HEK293 (cell line): ENCODE measurements at regions not wholly inside any gene's neighbourhood (a gene's known extent, or its start where the extent isn't known, plus 50 kb on each side); places are given as distances from the start of the nearest gene placed in this dataset.

ENCODE experiments used
- CTCF ChIA-PET: fragments of 350-600 bp; formaldehyde crosslinking; extraction: SDS; loops from one replicate; lab custom pipeline; 2021; ENCODE audit warnings: antibody characterized with exemption; lab: Yijun Ruan, JAX
- POLR2A ChIA-PET: fragments of 300-600 bp; formaldehyde crosslinking; extraction: SDS; loops from one replicate; lab custom pipeline; 2020; ENCODE audit warnings: antibody characterized with exemption, inconsistent platforms; lab: Yijun Ruan, JAX
- H3K27ac ChIP-seq: fragments of 200-500 bp; sonication (Bioruptor generic); 2 replicates; pipeline ENCODE4 v1.5.1; 2014; ENCODE audit warnings: low read depth, low read length, control low read depth, inconsistent platforms; ENCODE audit errors: extremely low read depth
- H3K36me3 ChIP-seq, 2 experiments: fragments of 200-500 bp in 1 of 2; sonication (Bioruptor generic) in 1 of 2; 1 replicate in 1 of 2; 2 replicates in 1 of 2; pipeline ENCODE4 v1.5.1; 2014 to 2017; ENCODE audit warnings: inconsistent platforms in 2 of 2, low read length in 2 of 2; ENCODE audit not compliant: control insufficient read depth in 2 of 2, insufficient read depth in 1 of 2
- H3K4me1 ChIP-seq: fragments of 200-500 bp; sonication (Bioruptor generic); 2 replicates; pipeline ENCODE4 v1.5.1; 2014; ENCODE audit warnings: mild to moderate bottlenecking, low read length, inconsistent platforms; ENCODE audit not compliant: control insufficient read depth, insufficient read depth
- H3K4me3 ChIP-seq: 2 replicates; pipeline ENCODE4 v1.5.1; 2011; ENCODE audit warnings: low read depth, mild to moderate bottlenecking, control low read depth, low read length, moderate library complexity
- H3K9me3 ChIP-seq: fragments of 200-500 bp; sonication (Bioruptor generic); 2 replicates; pipeline ENCODE4 v1.5.1; 2014; ENCODE audit warnings: low read depth, low read length, inconsistent platforms; ENCODE audit not compliant: control insufficient read depth, insufficient read depth
- AEBP2 ChIP-seq: fragments of 450-650 bp; formaldehyde crosslinking; IDR thresholded peaks from 2 replicates; pipeline ENCODE4 v1.5.1; 2016; ENCODE audit warnings: missing biosample characterization, missing genetic modification characterization, borderline replicate concordance
- BCL11B ChIP-seq: fragments of 450-650 bp; formaldehyde crosslinking; IDR thresholded peaks from 2 replicates; pipeline ENCODE4 v1.5.1; 2016; ENCODE audit warnings: low read depth, missing biosample characterization, missing genetic modification characterization
- HIC1 ChIP-seq: fragments of 450-650 bp; formaldehyde crosslinking; IDR thresholded peaks from 2 replicates; pipeline ENCODE4 v1.5.1; 2016; ENCODE audit warnings: missing biosample characterization, missing genetic modification characterization
- IKZF3 ChIP-seq: fragments of 450-650 bp; IDR thresholded peaks from 2 replicates; pipeline ENCODE4 v1.5.0; 2018; ENCODE audit warnings: missing biosample characterization, mild to moderate bottlenecking, missing genetic modification characterization, moderate library complexity
- KLF17 ChIP-seq: fragments of 450-650 bp; formaldehyde crosslinking; IDR thresholded peaks from 2 replicates; pipeline ENCODE4 v1.5.1; 2016; ENCODE audit warnings: missing biosample characterization, missing genetic modification characterization
- PRDM4 ChIP-seq: fragments of 450-650 bp; formaldehyde crosslinking; IDR thresholded peaks from 2 replicates; pipeline ENCODE4 v1.5.1; 2017; ENCODE audit warnings: missing biosample characterization, missing genetic modification characterization
- SCRT1 ChIP-seq: fragments of 450-650 bp; formaldehyde crosslinking; IDR thresholded peaks from 2 replicates; pipeline ENCODE4 v1.5.1; 2016; ENCODE audit warnings: missing biosample characterization, missing genetic modification characterization, borderline replicate concordance
- ZFP37 ChIP-seq: fragments of 450-650 bp; formaldehyde crosslinking; IDR thresholded peaks from 2 replicates; pipeline ENCODE4 v1.5.1; 2016; ENCODE audit warnings: missing biosample characterization, missing genetic modification characterization
- ZNF146 ChIP-seq: fragments of 450-650 bp; formaldehyde crosslinking; IDR thresholded peaks from 2 replicates; pipeline ENCODE4 v1.5.1; 2016; ENCODE audit warnings: missing biosample characterization, missing genetic modification characterization
- ZNF202 ChIP-seq: fragments of 450-650 bp; formaldehyde crosslinking; IDR thresholded peaks from 2 replicates; pipeline ENCODE4 v1.5.1; 2016; ENCODE audit warnings: missing biosample characterization, missing genetic modification characterization, borderline replicate concordance
- ZNF248 ChIP-seq: fragments of 450-650 bp; formaldehyde crosslinking; IDR thresholded peaks from 2 replicates; pipeline ENCODE4 v1.5.1; 2017; ENCODE audit warnings: missing biosample characterization, missing genetic modification characterization
- ZNF266 ChIP-seq: fragments of 450-650 bp; formaldehyde crosslinking; IDR thresholded peaks from 2 replicates; pipeline ENCODE4 v1.5.1; 2016; ENCODE audit warnings: missing biosample characterization, missing genetic modification characterization, low read depth
- ZNF302 ChIP-seq: fragments of 450-650 bp; formaldehyde crosslinking; IDR thresholded peaks from 2 replicates; pipeline ENCODE4 v1.5.1; 2016; ENCODE audit warnings: missing biosample characterization, missing genetic modification characterization, low read depth
- ZNF37A ChIP-seq: fragments of 450-650 bp; IDR thresholded peaks from 2 replicates; pipeline ENCODE4 v1.5.1; 2018; ENCODE audit warnings: missing biosample characterization, missing genetic modification characterization
- ZNF433 ChIP-seq: fragments of 450-650 bp; formaldehyde crosslinking; IDR thresholded peaks from 2 replicates; pipeline ENCODE4 v1.5.1; 2016; ENCODE audit warnings: missing biosample characterization, missing genetic modification characterization, low read depth
- ZNF473 ChIP-seq: fragments of 450-650 bp; formaldehyde crosslinking; IDR thresholded peaks from 2 replicates; pipeline ENCODE4 v1.5.1; 2017; ENCODE audit warnings: missing biosample characterization, missing genetic modification characterization
- ZNF501 ChIP-seq: fragments of 450-650 bp; formaldehyde crosslinking; IDR thresholded peaks from 2 replicates; pipeline ENCODE4 v1.5.1; 2016; ENCODE audit warnings: missing biosample characterization, missing genetic modification characterization
- ZNF561 ChIP-seq: fragments of 450-650 bp; IDR thresholded peaks from 2 replicates; pipeline ENCODE4 v1.5.1; 2018; ENCODE audit warnings: missing biosample characterization, missing genetic modification characterization, borderline replicate concordance
- ZNF585B ChIP-seq: fragments of 450-650 bp; formaldehyde crosslinking; IDR thresholded peaks from 2 replicates; pipeline ENCODE4 v1.5.1; 2016; ENCODE audit warnings: missing biosample characterization, missing genetic modification characterization
- ZNF610 ChIP-seq: fragments of 450-650 bp; formaldehyde crosslinking; IDR thresholded peaks from 2 replicates; pipeline ENCODE4 v1.5.1; 2016; ENCODE audit warnings: missing biosample characterization, missing genetic modification characterization, borderline replicate concordance
- ZNF670 ChIP-seq: fragments of 450-650 bp; formaldehyde crosslinking; IDR thresholded peaks from 2 replicates; pipeline ENCODE4 v1.5.1; 2016; ENCODE audit warnings: missing biosample characterization, missing genetic modification characterization, low read depth
- ZNF768 ChIP-seq: fragments of 450-650 bp; formaldehyde crosslinking; IDR thresholded peaks from 2 replicates; pipeline ENCODE4 v1.5.1; 2018; ENCODE audit warnings: missing biosample characterization, mild to moderate bottlenecking, missing genetic modification characterization
- ZNF777 ChIP-seq: fragments of 450-650 bp; formaldehyde crosslinking; IDR thresholded peaks from 2 replicates; pipeline ENCODE4 v1.5.1; 2017; ENCODE audit warnings: missing biosample characterization, missing genetic modification characterization, borderline replicate concordance

GRCh38 chr16:65500007-65500406 is 378.1 kb upstream of the CDH11 start:
- ChIA-PET POLR2A (no interaction called here), CTCF (no interaction called here)
- Histone ChIP-seq H3K4me1 (no peaks in the 10 kb centered on the region), H3K4me3 (no peak overlapping the region), H3K27ac (no peak overlapping the region), H3K36me3 (no peaks in the 10 kb centered on the region), H3K9me3 (no peaks in the 10 kb centered on the region)
- no peak for TF ChIP-seq ZNF561 (tag by site-specific recombination)
- no peak for TF ChIP-seq ZNF266 (tag by site-specific recombination)
- no peak for TF ChIP-seq ZNF501
- no peak for TF ChIP-seq SCRT1 (tag by site-specific recombination)
- TF ChIP-seq ZNF146 (tag by site-specific recombination) = no peak

- Histone ChIP-seq H3K4me3 (no peak overlapping the region), H3K9me3 (no peaks in the 10 kb centered on the region), H3K27ac (no peak overlapping the region), H3K36me3 (no peaks in the 10 kb centered on the region), H3K4me1 (no peaks in the 10 kb centered on the region)
- no peak for TF ChIP-seq HIC1 (tag by site-specific recombination)
- no peak for TF ChIP-seq ZNF37A
- TF ChIP-seq PRDM4 (tag by site-specific recombination) = no peak
- TF ChIP-seq ZNF202 (tag by site-specific recombination) = no peak
- no peak for TF ChIP-seq AEBP2 (tag by site-specific recombination)
- TF ChIP-seq ZNF302 = no peak
- TF ChIP-seq ZNF777 (tag by site-specific recombination) = no peak
- TF ChIP-seq ZNF433 (tag by site-specific recombination) = no peak
- no peak for TF ChIP-seq KLF17 (tag by site-specific recombination)
- POLR2A ChIA-PET = interaction anchor here (0.6 kb wide), 1 partner anchor 189 kb away, joined by 3 read pairs; no protein-coding TSS in a partner anchor
- CTCF ChIA-PET = interaction anchor here (0.6 kb wide), 1 partner anchor 36 kb away, joined by 4 read pairs; no protein-coding TSS in a partner anchor
These were observed 377.7 kb upstream of the CDH11 start for GRCh38 chr16:65499566-65499965.

GRCh38 chr16:65497571-65497970 is 375.7 kb upstream of the CDH11 start:
- H3K9me3 ChIP-seq = no peaks in the 10 kb centered on the region
- ChIA-PET POLR2A (no interaction called here), CTCF (no interaction called here)
- H3K36me3 ChIP-seq = no peaks in the 10 kb centered on the region
- no peak overlapping the region for H3K4me3 ChIP-seq
- no peak overlapping the region for H3K27ac ChIP-seq
- no peaks in the 10 kb centered on the region for H3K4me1 ChIP-seq
- TF ChIP-seq ZNF585B (no peak), ZNF768 (tag by site-specific recombination) (no peak), PRDM4 (tag by site-specific recombination) (no peak), ZNF670 (no peak), ZNF248 (tag by site-specific recombination) (no peak), IKZF3 (tag by site-specific recombination) (no peak), BCL11B (tag by site-specific recombination) (no peak), ZNF610 (tag by site-specific recombination) (no peak), ZFP37 (tag by site-specific recombination) (no peak), ZNF473 (tag by site-specific recombination) (no peak)
